ENCODE measurements at regions not wholly inside any gene's neighbourhood (a gene's known extent, or its start where the extent isn't known, plus 50 kb on each side); places are given as distances from the start of the nearest gene placed in this dataset.

- no peak for TF ChIP-seq ZBTB33 (IDR thresholded peaks at IDR 0.05; ENCODE audit: borderline replicate concordance, low read depth)
- no peak for TF ChIP-seq NRF1 (IDR thresholded peaks at IDR 0.05; ENCODE audit: low read depth, low read length)
- TF ChIP-seq POLR2AphosphoS5 (IDR thresholded peaks at IDR 0.05; ENCODE audit: low read depth, low read length): no peak
Measured at GRCh38 chr17:417691-418420, 65.2 kb upstream of the RPH3AL start.

Data from SK-N-SH (cell line).